CD4-positive, alpha-beta T cell (primary cell): ENCODE measurements at regions not wholly inside any gene's neighbourhood (a gene's known extent, or its start where the extent isn't known, plus 50 kb on each side); places are given as distances from the start of the nearest gene placed in this dataset.

Experiments
- ATAC-seq: fragments of 200-7000 bp; cut with Tn5 transposase; one replicate; pipeline ENCODE4 v1.10.0; 2022; ENCODE audit warnings: mild to moderate bottlenecking; ENCODE audit not compliant: poor library complexity
- CTCF ChIA-PET: fragments of 350-600 bp; sonication (Branson Sonifier 250); formaldehyde crosslinking; loops from one replicate; lab custom pipeline; 2021; ENCODE audit warnings: antibody characterized with exemption, inconsistent platforms; lab: Charles Lee
- POLR2A ChIA-PET: fragments of 350-600 bp; sonication (Branson Sonifier 250); formaldehyde crosslinking; loops from one replicate; lab custom pipeline; 2021; ENCODE audit warnings: antibody characterized with exemption, inconsistent platforms; lab: Charles Lee
- DNase-seq, 14 experiments: peaks; one replicate each; pipeline ENCODE4 v3.0.0-alpha.2; 2013 to 2020; ENCODE audit warnings: mixed read lengths in 2 of 14
- H3K27ac ChIP-seq, 2 donors: one replicate each; pipeline versions ENCODE4 v1.5.1 to v1.7.0; 2013; ENCODE audit warnings: low read length in 2 of 2, low read depth in 1 of 2, mild to moderate bottlenecking in 1 of 2
- H3K27me3 ChIP-seq, 2 experiments: 1 replicate in 1 of 2; 2 replicates in 1 of 2; pipeline versions ENCODE4 v1.6.1 to v1.7.0; 2013; ENCODE audit warnings: low read length in 2 of 2, control low read depth in 1 of 2, mild to moderate bottlenecking in 1 of 2, moderate library complexity in 1 of 2; ENCODE audit not compliant: insufficient read depth in 2 of 2, control insufficient read depth in 1 of 2
- H3K36me3 ChIP-seq: one replicate; pipeline ENCODE4 v1.6.1; 2013; ENCODE audit warnings: low read length, control low read depth; ENCODE audit not compliant: insufficient read depth
- H3K4me1 ChIP-seq: one replicate; pipeline ENCODE4 v1.6.1; 2013; ENCODE audit warnings: low read length, control low read depth; ENCODE audit not compliant: insufficient read depth
- H3K4me3 ChIP-seq: one replicate; pipeline ENCODE4 v1.5.1; 2013; ENCODE audit warnings: mild to moderate bottlenecking, low read length, moderate library complexity
- H3K9me3 ChIP-seq, 2 experiments: 1 replicate in 1 of 2; 2 replicates in 1 of 2; pipeline versions ENCODE4 v1.6.1 to v1.7.0; 2013; ENCODE audit warnings: low read length in 2 of 2, mild to moderate bottlenecking in 2 of 2, control low read depth in 1 of 2, moderate library complexity in 1 of 2; ENCODE audit not compliant: control insufficient read depth in 1 of 2, insufficient read depth in 1 of 2
- H3K27ac Mint-ChIP-seq: one replicate; pipeline ENCODE4 v1.8.0; 2020; ENCODE audit warnings: mixed read lengths
- H3K27me3 Mint-ChIP-seq: one replicate; pipeline ENCODE4 v1.8.0; 2021; ENCODE audit warnings: mixed read lengths
- H3K36me3 Mint-ChIP-seq: one replicate; pipeline ENCODE4 v1.8.0; 2021; ENCODE audit warnings: low read depth, mixed read lengths
- H3K4me1 Mint-ChIP-seq: one replicate; pipeline ENCODE4 v1.8.0; 2021; ENCODE audit warnings: low read depth, mixed read lengths
- H3K4me3 Mint-ChIP-seq: one replicate; pipeline ENCODE4 v1.8.0; 2020; ENCODE audit warnings: mild to moderate bottlenecking, mixed read lengths
- H3K9me3 Mint-ChIP-seq: one replicate; pipeline ENCODE4 v1.8.0; 2020; ENCODE audit warnings: mixed read lengths
- intact Hi-C, 2 experiments: fragments of 100-400 bp; cut with DNase I in 1 of 2; cut with micrococcal nuclease in 1 of 2; formaldehyde crosslinking; loops; one replicate each; pipeline versions ENCODE4 v1.15.1 to v1.9.0; 2023 to 2025; cut with DNase I, micrococcal nuclease
- TF ChIP-seq, protein P1 (sequence below): fragments of 200-600 bp; IDR thresholded peaks from one replicate; pipeline ENCODE4 v1.8.0; 2022; ENCODE audit warnings: antibody characterized with exemption, mild to moderate bottlenecking

DNA sequence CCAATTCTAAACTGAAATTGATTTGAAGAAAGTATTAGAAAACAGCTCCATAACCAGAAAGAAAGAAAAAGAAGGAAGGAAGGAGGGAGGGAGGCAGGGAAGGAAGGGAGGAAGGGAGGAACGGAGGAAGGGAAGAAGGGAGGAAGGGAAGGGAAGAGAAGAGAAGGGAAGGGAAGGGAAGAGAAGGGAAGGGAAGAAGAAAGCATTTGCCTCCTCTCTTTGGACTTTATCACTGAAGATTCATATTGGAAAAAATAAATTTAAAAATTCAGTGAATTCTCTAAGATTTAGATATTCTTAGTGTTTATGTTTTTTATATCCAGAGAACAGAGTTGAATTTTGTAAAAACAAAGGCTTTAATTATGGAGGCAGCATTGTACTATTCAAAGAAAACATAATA lies 68.5 kb upstream of the NXT1 start:
- no peaks in the 10 kb centered on the region for H3K36me3 Mint-ChIP-seq
- POLR2A ChIA-PET, result no interaction called here
- DNase-seq (no peak), ATAC-seq (no peak)
- H3K27ac Mint-ChIP-seq, result no peak overlapping the region
- Histone ChIP-seq H3K27me3 (peaks cover 0 to 5% of the 10 kb centered on the region in 2 experiments), H3K4me3 (no peak overlapping the region), H3K9me3 (no peaks in the 10 kb centered on the region), H3K36me3 (no peaks in the 10 kb centered on the region), H3K4me1 (no peaks in the 10 kb centered on the region), H3K27ac (no peak overlapping the region)
- no peaks in the 10 kb centered on the region for H3K9me3 Mint-ChIP-seq
- CTCF ChIA-PET, result no interaction called here
- TF ChIP-seq, protein P1, sequence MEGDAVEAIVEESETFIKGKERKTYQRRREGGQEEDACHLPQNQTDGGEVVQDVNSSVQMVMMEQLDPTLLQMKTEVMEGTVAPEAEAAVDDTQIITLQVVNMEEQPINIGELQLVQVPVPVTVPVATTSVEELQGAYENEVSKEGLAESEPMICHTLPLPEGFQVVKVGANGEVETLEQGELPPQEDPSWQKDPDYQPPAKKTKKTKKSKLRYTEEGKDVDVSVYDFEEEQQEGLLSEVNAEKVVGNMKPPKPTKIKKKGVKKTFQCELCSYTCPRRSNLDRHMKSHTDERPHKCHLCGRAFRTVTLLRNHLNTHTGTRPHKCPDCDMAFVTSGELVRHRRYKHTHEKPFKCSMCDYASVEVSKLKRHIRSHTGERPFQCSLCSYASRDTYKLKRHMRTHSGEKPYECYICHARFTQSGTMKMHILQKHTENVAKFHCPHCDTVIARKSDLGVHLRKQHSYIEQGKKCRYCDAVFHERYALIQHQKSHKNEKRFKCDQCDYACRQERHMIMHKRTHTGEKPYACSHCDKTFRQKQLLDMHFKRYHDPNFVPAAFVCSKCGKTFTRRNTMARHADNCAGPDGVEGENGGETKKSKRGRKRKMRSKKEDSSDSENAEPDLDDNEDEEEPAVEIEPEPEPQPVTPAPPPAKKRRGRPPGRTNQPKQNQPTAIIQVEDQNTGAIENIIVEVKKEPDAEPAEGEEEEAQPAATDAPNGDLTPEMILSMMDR, result no peak
- no peaks in the 10 kb centered on the region for H3K4me1 Mint-ChIP-seq
- no peak overlapping the region for H3K4me3 Mint-ChIP-seq
- peaks cover 21% of the 10 kb centered on the region for H3K27me3 Mint-ChIP-seq
- intact Hi-C loops, result no loop called here

DNA sequence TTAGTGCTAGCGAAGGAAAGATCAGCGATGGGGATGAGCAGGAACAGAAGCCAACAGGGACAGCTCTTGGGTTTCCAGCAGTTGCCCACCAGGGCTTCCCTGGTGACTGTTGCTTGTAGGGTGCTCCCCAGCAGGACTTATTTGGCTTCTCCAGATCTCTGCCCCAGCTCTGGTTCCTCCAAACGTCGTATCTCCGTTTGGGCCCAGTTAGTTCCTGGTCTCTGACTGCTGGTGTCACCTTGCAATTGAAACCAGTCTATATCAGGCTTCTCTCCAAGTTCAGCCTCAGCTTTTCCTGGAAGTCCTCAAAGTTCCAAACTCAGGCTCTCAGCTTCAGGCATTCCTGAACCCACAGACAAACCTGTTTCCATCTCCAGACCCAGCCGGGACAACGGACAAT lies 70.8 kb upstream of the NXT1 start:
- TF ChIP-seq, protein P1, result no peak
- Mint-ChIP-seq H3K27me3 (peaks cover 18% of the 10 kb centered on the region), H3K4me1 (no peaks in the 10 kb centered on the region), H3K27ac (no peak overlapping the region), H3K36me3 (no peaks in the 10 kb centered on the region), H3K4me3 (no peak overlapping the region), H3K9me3 (no peaks in the 10 kb centered on the region)
- Histone ChIP-seq H3K36me3 (no peaks in the 10 kb centered on the region), H3K4me3 (no peak overlapping the region), H3K4me1 (no peaks in the 10 kb centered on the region), H3K27ac (no peak overlapping the region), H3K9me3 (peaks cover 0 to 2% of the 10 kb centered on the region in 2 experiments), H3K27me3 (peaks cover 0 to 5% of the 10 kb centered on the region in 2 experiments)
- POLR2A ChIA-PET, result no interaction called here
- intact Hi-C loops, result no loop called here
- DNase-seq (no peak), ATAC-seq (no peak)
- CTCF ChIA-PET, result no interaction called here

DNA sequence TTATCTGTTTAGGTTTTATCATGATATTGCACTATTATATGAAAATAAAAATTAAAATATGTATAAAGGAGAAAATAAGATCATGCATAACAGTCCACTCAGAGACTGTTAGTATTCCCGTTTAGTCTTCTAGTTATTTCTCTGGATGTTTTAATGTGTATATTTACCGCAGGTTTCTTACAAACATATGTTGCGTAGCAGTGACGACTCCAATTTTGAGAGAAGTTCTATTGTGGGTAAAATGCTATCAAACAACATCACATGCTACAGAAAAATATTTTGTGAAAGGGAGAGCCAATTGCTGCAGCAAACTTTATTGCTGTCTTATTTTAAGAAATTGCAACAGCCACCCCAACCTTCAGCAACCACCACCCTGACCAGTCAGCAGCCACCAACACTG lies 72.4 kb upstream of the NXT1 start:
- intact Hi-C loops, result no loop called here
- peaks cover 6% of the 10 kb centered on the region for H3K27me3 Mint-ChIP-seq
- H3K9me3 Mint-ChIP-seq, result no peaks in the 10 kb centered on the region
- DNase-seq (no peak), ATAC-seq (no peak)
- CTCF ChIA-PET, result no interaction called here
- H3K27me3 ChIP-seq, result peaks cover 0 to 5% of the 10 kb centered on the region in 2 experiments
- H3K36me3 Mint-ChIP-seq, result no peaks in the 10 kb centered on the region
- peaks cover 0 to 7% of the 10 kb centered on the region in 2 experiments for H3K9me3 ChIP-seq
- H3K4me1 ChIP-seq, result no peaks in the 10 kb centered on the region
- H3K4me1 Mint-ChIP-seq, result no peaks in the 10 kb centered on the region
- H3K27ac ChIP-seq, result no peak overlapping the region
- no peak overlapping the region for H3K4me3 Mint-ChIP-seq
- H3K4me3 ChIP-seq, result no peak overlapping the region
- no peaks in the 10 kb centered on the region for H3K36me3 ChIP-seq
- POLR2A ChIA-PET, result no interaction called here
- TF ChIP-seq, protein P1, result no peak
- H3K27ac Mint-ChIP-seq, result no peak overlapping the region
